DOHH2 (cell line): ENCODE measurements at regions not wholly inside any gene's neighbourhood (a gene's known extent, or its start where the extent isn't known, plus 50 kb on each side); places are given as distances from the start of the nearest gene placed in this dataset.

ENCODE experiments used
- EZH2phosphoT487 ChIP-seq: fragments of 200-600 bp; sonication (generic); IDR thresholded peaks from 2 replicates; pipeline ENCODE4 v1.6.1; 2017; ENCODE audit warnings: borderline replicate concordance, mild to moderate bottlenecking, antibody characterized with exemption, low read length, moderate library complexity, mixed read lengths
- TF ChIP-seq, protein P1 (sequence below): fragments of 200-600 bp; sonication (generic); IDR thresholded peaks from one replicate; pipeline ENCODE4 v1.5.1; 2014; ENCODE audit warnings: antibody characterized with exemption, mild to moderate bottlenecking, low read depth, low read length; ENCODE audit not compliant: poor library complexity, severe bottlenecking

DNA sequence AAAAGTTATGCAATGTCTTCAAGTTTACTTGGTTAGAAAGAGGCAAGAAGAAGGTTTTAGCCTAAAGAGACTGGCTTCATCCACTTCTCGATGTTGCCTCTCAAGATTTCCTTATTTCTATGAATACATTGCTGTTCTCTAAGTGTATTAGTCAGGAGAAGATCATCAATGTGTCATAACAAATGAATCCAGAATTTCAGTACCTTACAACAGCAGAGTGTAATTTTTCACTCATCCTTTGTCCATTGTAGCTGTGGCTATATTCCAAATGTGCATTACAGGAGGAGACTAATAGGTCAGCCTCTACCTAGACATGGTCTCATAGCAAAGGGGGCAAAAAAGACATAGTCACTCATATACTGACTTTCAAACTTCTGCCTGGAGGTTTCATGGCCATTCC, 579.1 kb downstream of the PRKD1 start:
- TF ChIP-seq EZH2phosphoT487, result no peak
- TF ChIP-seq, protein P1, sequence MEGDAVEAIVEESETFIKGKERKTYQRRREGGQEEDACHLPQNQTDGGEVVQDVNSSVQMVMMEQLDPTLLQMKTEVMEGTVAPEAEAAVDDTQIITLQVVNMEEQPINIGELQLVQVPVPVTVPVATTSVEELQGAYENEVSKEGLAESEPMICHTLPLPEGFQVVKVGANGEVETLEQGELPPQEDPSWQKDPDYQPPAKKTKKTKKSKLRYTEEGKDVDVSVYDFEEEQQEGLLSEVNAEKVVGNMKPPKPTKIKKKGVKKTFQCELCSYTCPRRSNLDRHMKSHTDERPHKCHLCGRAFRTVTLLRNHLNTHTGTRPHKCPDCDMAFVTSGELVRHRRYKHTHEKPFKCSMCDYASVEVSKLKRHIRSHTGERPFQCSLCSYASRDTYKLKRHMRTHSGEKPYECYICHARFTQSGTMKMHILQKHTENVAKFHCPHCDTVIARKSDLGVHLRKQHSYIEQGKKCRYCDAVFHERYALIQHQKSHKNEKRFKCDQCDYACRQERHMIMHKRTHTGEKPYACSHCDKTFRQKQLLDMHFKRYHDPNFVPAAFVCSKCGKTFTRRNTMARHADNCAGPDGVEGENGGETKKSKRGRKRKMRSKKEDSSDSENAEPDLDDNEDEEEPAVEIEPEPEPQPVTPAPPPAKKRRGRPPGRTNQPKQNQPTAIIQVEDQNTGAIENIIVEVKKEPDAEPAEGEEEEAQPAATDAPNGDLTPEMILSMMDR, result no peak
